ENCODE measurements at regions not wholly inside any gene's neighbourhood (a gene's known extent, or its start where the extent isn't known, plus 50 kb on each side); places are given as distances from the start of the nearest gene placed in this dataset.

DNA sequence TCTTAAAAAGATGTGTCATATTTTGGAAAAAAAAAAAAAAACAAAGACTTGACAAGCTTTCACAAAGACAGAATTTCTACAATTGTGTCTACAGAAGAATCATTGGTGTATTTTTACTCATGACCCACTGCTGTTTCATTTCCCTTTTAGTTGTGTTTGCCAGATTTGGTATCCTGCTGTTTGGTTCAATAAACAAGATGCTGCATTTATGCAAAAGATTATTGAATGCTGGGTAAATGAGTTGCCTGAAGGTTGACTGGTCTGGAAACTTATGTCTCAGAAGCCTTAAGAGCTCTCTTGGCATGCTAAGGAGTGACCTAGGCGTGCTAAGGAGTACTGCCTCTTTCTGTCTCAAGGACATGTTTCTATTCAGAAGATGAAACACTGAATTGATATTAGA lies 64.9 kb upstream of the NPY2R start:
- Histone ChIP-seq H3K4me1 (ENCODE audit: control insufficient read depth, extremely low read depth, insufficient read depth, low read length) (no peaks in the 10 kb centered on the region), H3K9ac (ENCODE audit: control insufficient read depth, extremely low read depth, insufficient read depth, low read length) (no peak overlapping the region), H3K27ac (ENCODE audit: control insufficient read depth, insufficient read depth, low read length) (no peak overlapping the region), H2AFZ (ENCODE audit: control insufficient read depth, low read length) (no peak overlapping the region), H4K20me1 (ENCODE audit: control insufficient read depth, extremely low read depth, insufficient read depth, low read length) (no peaks in the 10 kb centered on the region), H3K4me3 (ENCODE audit: control insufficient read depth in 2 of 3, extremely low read depth in 1 of 3, insufficient read depth in 2 of 3, low read depth in 1 of 3, low read length in 3 of 3) (no peak overlapping the region), H3K27me3 (ENCODE audit: control insufficient read depth, extremely low read depth, insufficient read depth, low read length) (no peaks in the 10 kb centered on the region), H3K4me2 (ENCODE audit: control insufficient read depth, extremely low read depth, insufficient read depth, low read depth, low read length) (no peak overlapping the region), H3K36me3 (ENCODE audit: control insufficient read depth in 2 of 2, extremely low read depth in 1 of 2, insufficient read depth in 2 of 2, low read length in 2 of 2) (no peaks in the 10 kb centered on the region), H3K79me2 (ENCODE audit: control insufficient read depth, insufficient read depth, low read length) (no peaks in the 10 kb centered on the region), H3K9me3 (ENCODE audit: control insufficient read depth, low read depth, low read length) (no peaks in the 10 kb centered on the region), H3K9me1 (ENCODE audit: control insufficient read depth, extremely low read depth, insufficient read depth, low read length) (no peaks in the 10 kb centered on the region)
- dilution Hi-C loops (cut with MboI; ENCODE audit: extremely low pct_ligation_motif_present, low sequenced_read_pairs): no loop called here
- DNase-seq (ENCODE audit: low read depth, low spot score) (no peak), FAIRE-seq (no peak)
- no peak for TF ChIP-seq EZH2 (IDR thresholded peaks at IDR 0.05; ENCODE audit: low read length)
- TF ChIP-seq, protein P1, sequence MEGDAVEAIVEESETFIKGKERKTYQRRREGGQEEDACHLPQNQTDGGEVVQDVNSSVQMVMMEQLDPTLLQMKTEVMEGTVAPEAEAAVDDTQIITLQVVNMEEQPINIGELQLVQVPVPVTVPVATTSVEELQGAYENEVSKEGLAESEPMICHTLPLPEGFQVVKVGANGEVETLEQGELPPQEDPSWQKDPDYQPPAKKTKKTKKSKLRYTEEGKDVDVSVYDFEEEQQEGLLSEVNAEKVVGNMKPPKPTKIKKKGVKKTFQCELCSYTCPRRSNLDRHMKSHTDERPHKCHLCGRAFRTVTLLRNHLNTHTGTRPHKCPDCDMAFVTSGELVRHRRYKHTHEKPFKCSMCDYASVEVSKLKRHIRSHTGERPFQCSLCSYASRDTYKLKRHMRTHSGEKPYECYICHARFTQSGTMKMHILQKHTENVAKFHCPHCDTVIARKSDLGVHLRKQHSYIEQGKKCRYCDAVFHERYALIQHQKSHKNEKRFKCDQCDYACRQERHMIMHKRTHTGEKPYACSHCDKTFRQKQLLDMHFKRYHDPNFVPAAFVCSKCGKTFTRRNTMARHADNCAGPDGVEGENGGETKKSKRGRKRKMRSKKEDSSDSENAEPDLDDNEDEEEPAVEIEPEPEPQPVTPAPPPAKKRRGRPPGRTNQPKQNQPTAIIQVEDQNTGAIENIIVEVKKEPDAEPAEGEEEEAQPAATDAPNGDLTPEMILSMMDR (optimal IDR thresholded peaks at IDR 0.05 in 1 of 3, IDR thresholded peaks at IDR 0.05 in 1 of 3, conservative IDR thresholded peaks at IDR 0.05 in 1 of 3; ENCODE audit: extremely low read depth in 1 of 3, insufficient read depth in 2 of 3, low read length in 3 of 3): no peak
